ENCODE measurements at regions not wholly inside any gene's neighbourhood (a gene's known extent, or its start where the extent isn't known, plus 50 kb on each side); places are given as distances from the start of the nearest gene placed in this dataset.

- TF ChIP-seq CTCF (conservative IDR thresholded peaks at IDR 0.05; ENCODE audit: control insufficient read depth, insufficient read depth, low read depth, low read length), result no peak
- no peak overlapping the region for H3K4me3 ChIP-seq (ENCODE audit: control insufficient read depth, low read depth, low read length)
- no peak for DNase-seq (ENCODE audit: low read depth)
Observed at GRCh38 chr11:81368192-81368591, 1365.5 kb downstream of the FAM181B start.

- TF ChIP-seq CTCF (conservative IDR thresholded peaks at IDR 0.05; ENCODE audit: control insufficient read depth, insufficient read depth, low read depth, low read length), result no peak
- no peak for DNase-seq (ENCODE audit: low read depth)
- no peak overlapping the region for H3K4me3 ChIP-seq (ENCODE audit: control insufficient read depth, low read depth, low read length)
Observed at GRCh38 chr11:81365496-81365895, 1368.2 kb downstream of the FAM181B start.

- peak; percentile 2 for DNase-seq (ENCODE audit: low read depth)
- TF ChIP-seq CTCF (conservative IDR thresholded peaks at IDR 0.05; ENCODE audit: control insufficient read depth, insufficient read depth, low read depth, low read length), result no peak
- no peak overlapping the region for H3K4me3 ChIP-seq (ENCODE audit: control insufficient read depth, low read depth, low read length)
Observed at GRCh38 chr11:81359476-81359875, 1374.2 kb downstream of the FAM181B start.

- TF ChIP-seq CTCF (conservative IDR thresholded peaks at IDR 0.05; ENCODE audit: control insufficient read depth, insufficient read depth, low read depth, low read length), result no peak
- no peak for DNase-seq (ENCODE audit: low read depth)
Observed at GRCh38 chr11:81345609-81346008, 1388.1 kb downstream of the FAM181B start.

GRCh38 chr11:81342966-81343365, 1390.7 kb downstream of the FAM181B start:
- no peak overlapping the region for H3K4me3 ChIP-seq (ENCODE audit: control insufficient read depth, low read depth, low read length)
- DNase-seq (ENCODE audit: low read depth), result no peak
- TF ChIP-seq CTCF (conservative IDR thresholded peaks at IDR 0.05; ENCODE audit: control insufficient read depth, insufficient read depth, low read depth, low read length), result no peak

More at GRCh38 chr11:81345609-81346008, 1388.1 kb downstream of the FAM181B start:
- no peak overlapping the region for H3K4me3 ChIP-seq (ENCODE audit: control insufficient read depth, low read depth, low read length)

GRCh38 chr11:81340225-81340624, 1393.4 kb downstream of the FAM181B start:
- no peak for TF ChIP-seq CTCF (conservative IDR thresholded peaks at IDR 0.05; ENCODE audit: control insufficient read depth, insufficient read depth, low read depth, low read length)
- DNase-seq (ENCODE audit: low read depth), result no peak
- H3K4me3 ChIP-seq (ENCODE audit: control insufficient read depth, low read depth, low read length), result no peak overlapping the region

- no peak for TF ChIP-seq CTCF (conservative IDR thresholded peaks at IDR 0.05; ENCODE audit: control insufficient read depth, insufficient read depth, low read depth, low read length)
- H3K4me3 ChIP-seq (ENCODE audit: control insufficient read depth, low read depth, low read length), result no peak overlapping the region
- DNase-seq (ENCODE audit: low read depth), result no peak
Observed at GRCh38 chr11:81339521-81339920, 1394.1 kb downstream of the FAM181B start.

Data from fibroblast of mammary gland (primary cell).